ENCODE measurements at regions not wholly inside any gene's neighbourhood (a gene's known extent, or its start where the extent isn't known, plus 50 kb on each side); places are given as distances from the start of the nearest gene placed in this dataset.
"Not testable (repeated sequence)": the region's sequence is repeated elsewhere in the genome, so short reads cannot be mapped to it uniquely, and the experiment has no call there.

GRCh38 chr6:68013780-68014515 lies 621.1 kb upstream of the ADGRB3 start:
- DNase-seq (ENCODE audit: low read depth) = no peak

DNA sequence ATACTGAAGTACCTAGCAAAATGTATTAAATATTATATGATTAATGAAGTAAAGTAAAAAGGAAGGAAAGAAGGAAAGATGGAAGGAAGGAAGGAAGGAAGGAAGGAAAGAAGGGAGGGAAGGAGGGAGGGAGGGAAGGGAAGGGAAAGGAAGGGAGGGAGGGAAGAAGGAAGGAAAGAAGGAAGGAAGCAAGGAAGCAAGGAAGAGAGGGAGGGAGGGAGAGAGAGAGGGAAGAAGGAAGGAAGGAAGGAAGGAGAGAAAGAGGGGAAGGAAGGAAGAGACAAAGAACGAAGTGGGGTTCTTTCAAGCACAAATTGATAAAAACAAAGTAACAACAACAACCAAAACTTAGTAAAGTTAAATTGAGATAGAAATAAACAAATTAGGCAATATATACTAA lies 622.3 kb upstream of the ADGRB3 start:
- DNase-seq (ENCODE audit: low read depth) = no peak

DNA sequence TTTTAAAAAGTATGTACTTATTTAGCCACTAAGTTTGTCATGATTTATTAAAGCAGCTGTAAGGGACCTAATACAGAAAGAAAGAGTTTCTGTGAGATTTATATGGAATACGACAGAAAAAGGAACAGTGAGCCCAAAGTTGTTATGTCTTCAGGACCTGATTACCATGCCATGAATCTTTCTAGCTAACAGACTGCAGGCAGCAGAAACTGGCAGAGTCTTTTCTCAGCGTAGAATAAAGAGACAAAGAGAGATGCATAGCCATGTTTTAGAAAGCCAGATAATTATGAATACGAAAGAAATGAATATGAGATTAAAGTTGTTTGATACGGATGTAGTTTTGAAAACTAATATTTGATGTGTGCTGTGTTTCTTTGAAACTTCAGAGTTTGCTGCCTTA lies 624.1 kb upstream of the ADGRB3 start:
- no peak for DNase-seq (ENCODE audit: low read depth)

- DNase-seq (ENCODE audit: low read depth) = no peak
Measured at GRCh38 chr6:68008445-68008844, 626.6 kb upstream of the ADGRB3 start.

DNA sequence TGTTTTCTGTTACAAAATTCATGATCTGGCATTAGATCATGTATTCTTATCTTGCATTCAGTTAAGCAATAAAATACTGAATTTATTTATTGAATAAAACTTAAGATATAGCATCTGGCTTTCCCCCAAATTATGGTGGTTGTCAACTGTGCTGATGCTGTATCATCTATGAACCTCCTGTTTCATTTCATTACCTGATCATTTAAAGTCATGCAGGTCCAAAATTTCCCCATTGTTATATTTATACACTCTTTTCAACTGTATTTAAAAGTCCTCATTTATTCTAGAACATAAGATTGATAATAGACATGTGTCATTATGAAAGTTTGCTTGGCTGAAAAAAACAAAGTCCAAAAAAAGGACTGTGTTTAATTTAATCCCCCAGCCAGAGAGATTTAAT lies 627.4 kb upstream of the ADGRB3 start:
- no peak for DNase-seq (ENCODE audit: low read depth)

GRCh38 chr6:67986694-67987232 lies 648.3 kb upstream of the ADGRB3 start:
- no peak for DNase-seq (ENCODE audit: low read depth)

DNA sequence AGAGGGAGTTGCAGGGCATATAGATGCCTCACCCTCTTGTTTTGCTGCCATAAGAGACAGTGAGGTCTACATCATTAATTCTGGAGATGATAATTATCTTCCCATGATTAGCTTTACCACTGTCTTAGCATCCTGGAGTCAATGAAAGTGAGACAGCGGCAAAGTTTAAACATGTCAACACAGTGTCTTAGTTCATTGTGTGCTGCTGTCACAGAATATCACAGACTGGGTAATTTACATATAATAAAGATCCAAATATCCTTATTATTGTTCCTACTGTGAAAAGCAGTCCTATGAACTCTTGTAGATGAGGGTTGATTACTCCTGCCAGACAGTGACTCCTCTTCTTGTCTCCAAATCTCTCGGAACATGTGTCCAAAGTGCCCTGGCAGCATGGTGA lies 658.6 kb upstream of the ADGRB3 start:
- no peak for DNase-seq (ENCODE audit: low read depth)

DNA sequence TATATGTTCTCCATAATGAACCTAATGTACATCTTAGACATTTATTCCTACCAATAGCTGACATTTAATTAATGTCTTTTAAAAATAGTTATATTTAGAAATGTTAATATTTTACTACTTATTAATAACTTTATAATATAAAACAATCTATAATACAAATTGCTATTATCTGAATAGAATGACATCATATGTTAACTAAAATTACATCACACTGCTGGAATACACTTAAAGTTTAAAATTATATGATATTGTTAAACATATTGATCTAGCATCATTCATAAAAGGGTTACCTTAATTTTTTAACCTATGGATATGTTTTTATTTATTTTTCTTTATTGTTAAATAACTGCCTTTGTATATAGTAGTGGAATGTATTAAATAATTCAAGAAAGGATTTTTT lies 660.2 kb upstream of the ADGRB3 start:
- no peak for DNase-seq (ENCODE audit: low read depth)

DNA sequence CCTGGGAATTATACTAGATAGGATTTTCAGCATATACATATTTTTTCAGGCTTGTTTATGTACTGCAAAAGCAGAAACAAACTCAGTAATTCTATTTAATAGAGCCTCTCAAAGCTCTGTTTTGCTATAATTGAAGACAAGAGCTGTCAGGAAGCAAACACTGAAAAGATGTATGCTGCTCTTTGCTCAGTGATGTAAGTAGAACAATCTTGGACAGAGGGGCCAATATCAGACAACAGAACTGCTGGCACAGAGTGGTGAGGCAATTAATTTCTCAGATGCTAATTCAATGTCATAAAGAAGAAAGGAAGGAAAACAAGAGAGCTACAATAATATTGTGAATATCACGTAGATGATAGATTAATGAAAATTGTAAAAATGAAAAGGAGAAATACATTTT lies 663.3 kb upstream of the ADGRB3 start:
- no peak for DNase-seq (ENCODE audit: low read depth)

DNA sequence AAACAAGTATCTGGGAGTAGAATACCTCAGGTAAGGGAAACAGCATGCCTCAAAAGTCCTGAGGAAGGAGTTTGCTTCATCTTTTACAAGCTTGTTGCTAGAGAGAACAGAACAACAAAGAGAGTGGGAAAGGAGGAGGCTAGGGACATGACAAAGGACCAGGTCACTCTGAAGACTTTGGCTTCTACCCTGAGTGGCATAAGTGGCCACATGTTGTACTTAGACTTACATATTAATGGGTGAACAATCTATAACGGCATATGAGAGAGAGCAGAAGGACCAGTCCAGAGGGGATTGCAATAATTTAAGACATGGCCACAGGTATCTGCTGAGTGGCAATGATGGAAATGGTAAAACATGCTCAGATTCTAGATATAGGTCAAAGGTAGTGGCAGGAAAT lies 668.3 kb upstream of the ADGRB3 start:
- DNase-seq (ENCODE audit: low read depth) = no peak

GRCh38 chr6:67956352-67956751 lies 678.7 kb upstream of the ADGRB3 start:
- no peak for DNase-seq (ENCODE audit: low read depth)

DNA sequence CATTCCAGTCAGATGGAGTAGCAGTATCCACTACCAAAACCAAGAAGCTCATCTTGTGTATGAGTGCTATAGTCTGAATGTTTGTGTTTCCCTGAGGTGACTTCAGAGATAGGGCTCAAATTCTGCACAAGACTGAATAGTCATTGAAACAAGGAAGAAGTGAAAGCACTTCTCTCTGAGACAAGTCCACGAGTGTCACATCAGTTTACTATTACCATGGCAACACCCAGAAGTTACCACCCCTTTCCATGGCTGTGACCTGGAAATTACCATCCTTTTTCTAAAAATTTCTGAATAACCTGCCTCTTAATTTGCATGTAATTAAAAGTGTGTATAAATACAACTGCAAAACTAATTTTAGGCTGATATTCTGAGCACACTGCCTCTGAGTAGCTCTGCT lies 682.1 kb upstream of the ADGRB3 start:
- no peak for DNase-seq (ENCODE audit: low read depth)

DNA sequence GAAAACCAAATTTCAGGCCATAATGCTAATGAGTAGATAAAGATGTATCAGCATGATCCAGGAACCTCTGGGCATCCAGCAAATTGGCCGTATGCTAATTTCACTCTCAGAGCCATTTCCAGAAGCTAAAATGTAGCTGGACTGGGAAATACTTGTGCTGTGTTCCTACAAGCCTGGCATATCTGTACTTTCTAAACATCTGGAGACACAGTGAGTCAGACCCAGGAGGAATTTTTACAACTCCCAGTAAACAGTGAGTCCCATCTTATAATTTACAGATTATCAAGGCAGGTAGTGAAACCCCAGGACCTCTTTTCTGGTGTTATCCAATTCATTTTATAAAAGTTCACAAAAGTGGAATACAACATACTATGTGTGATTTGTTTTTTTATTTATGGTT lies 683.0 kb upstream of the ADGRB3 start:
- DNase-seq (ENCODE audit: low read depth) = no peak

- DNase-seq (ENCODE audit: low read depth) = not testable (repeated sequence)
Measured at GRCh38 chr6:67947762-67948161, 687.3 kb upstream of the ADGRB3 start.

DNA sequence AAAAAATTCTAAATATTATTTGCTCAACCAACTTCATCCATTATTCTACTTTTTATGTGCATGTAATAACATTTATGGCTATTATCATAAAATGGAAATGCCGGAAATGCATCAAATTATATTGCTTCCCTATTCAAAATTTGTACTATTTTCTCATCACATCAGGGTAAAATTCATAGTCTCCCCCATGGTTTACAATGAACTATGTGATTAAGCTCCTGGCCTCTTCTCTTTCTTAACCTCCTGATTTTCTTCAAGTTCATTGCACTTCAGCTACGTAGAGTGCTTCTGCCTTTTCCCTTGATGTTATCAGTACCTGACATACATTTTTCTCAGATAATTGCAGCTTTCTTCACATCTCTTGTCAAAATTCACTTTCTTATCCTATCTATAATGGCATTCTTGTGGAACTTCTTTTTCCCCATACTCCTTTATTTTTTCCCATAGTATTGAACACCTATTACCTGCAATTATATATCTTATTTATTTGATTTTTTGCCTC lies 699.1 kb upstream of the ADGRB3 start:
- DNase-seq (ENCODE audit: low read depth) = no peak

GRCh38 chr6:67933278-67933677 lies 701.8 kb upstream of the ADGRB3 start:
- DNase-seq (ENCODE audit: low read depth) = no peak

DNA sequence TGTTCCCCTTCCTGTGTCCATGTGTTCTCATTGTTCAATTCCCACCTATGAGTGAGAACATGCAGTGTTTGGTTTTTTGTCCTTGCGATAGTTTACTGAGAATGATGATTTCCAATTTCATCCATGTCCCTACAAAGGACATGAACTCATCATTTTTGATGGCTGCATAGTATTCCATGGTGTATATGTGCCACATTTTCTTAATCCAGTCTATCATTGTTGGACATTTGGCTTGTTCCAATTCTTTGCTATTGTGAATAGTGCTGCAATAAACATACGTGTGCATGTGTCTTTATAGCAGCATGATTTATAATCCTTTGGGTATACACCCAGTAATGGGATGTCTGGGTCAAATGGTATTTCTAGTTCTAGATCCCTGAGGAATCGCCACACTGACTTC lies 712.5 kb upstream of the ADGRB3 start:
- DNase-seq (ENCODE audit: low read depth) = not testable (repeated sequence)

GRCh38 chr6:67920040-67920439 lies 715.0 kb upstream of the ADGRB3 start:
- not testable (repeated sequence) for DNase-seq (ENCODE audit: low read depth)

DNA sequence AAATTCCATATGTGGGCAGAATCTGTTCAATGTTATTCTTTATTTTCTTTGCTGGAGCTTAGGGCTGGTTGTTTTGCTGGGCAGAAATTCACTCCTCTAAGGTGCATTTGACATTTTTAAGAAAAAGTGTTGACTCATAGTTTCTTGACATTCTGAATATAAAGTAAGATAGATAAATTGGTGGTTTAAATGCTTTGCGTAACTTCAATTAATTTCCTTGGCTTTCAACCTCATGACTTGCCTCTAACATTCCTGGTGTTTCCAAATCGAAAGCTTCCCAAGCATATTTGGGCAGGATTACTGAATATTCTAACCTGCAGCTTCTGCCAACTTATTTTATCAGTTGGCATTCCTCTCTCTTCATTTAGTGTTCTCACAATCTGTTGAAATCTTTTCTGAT lies 718.7 kb upstream of the ADGRB3 start:
- no peak for DNase-seq (ENCODE audit: low read depth)

- no peak for DNase-seq (ENCODE audit: low read depth)
Measured at GRCh38 chr6:67914419-67914818, 720.7 kb upstream of the ADGRB3 start.

DNA sequence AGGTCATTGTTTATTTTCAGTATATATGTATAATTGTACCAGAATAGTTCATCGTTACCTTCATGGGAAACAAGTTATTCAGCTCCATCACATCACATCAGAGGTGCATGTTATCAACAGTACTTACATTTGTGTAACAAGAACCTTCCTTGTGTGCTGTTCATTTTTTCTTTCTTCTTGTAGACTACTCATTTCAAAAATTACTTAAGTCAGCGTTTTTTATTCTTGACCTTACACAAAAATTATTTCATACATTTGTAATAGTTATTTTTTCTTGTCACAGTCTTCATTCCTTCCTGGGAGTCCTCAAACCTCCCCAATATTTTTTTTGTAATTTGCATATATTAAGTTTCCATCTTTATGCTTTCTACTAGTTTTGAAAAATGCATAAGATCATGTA lies 725.7 kb upstream of the ADGRB3 start:
- no peak for DNase-seq (ENCODE audit: low read depth)

DNA sequence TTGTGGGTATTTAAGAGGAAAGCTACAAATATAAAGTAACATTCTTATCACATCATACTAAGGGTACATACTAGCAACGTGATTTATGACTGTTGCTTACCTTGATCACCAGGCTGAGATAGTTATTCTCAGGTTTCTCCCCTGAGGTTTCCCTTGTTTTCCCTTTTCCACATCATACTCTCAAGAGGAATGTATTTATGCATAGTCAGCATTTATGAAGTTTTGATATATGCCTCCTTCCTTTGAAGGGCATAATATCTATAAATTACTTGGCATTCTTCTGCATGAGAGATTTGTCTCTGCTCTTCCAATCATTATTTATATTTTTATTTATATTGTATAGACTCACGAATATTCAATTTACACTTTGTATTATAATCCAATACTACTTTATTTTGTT lies 726.7 kb upstream of the ADGRB3 start:
- no peak for DNase-seq (ENCODE audit: low read depth)

GRCh38 chr6:67904735-67905134 lies 730.3 kb upstream of the ADGRB3 start:
- DNase-seq (ENCODE audit: low read depth) = not testable (repeated sequence)

GRCh38 chr6:67898875-67899274 lies 736.2 kb upstream of the ADGRB3 start:
- DNase-seq (ENCODE audit: low read depth) = no peak
